Upper lobe of left lung (tissue), 4 donors: ENCODE measurements at regions not wholly inside any gene's neighbourhood (a gene's known extent, or its start where the extent isn't known, plus 50 kb on each side); places are given as distances from the start of the nearest gene placed in this dataset.

ENCODE experiments used
- POLR2AphosphoS5 ChIP-seq, 2 donors: sonication (generic); formaldehyde crosslinking; IDR thresholded peaks; one replicate each; pipeline ENCODE4 v1.5.1; 2017; ENCODE audit warnings: antibody characterized with exemption in 2 of 2
- TF ChIP-seq, protein P1 (sequence below), 6 experiments: fragments of 450-650 bp in 4 of 6; fragments of 200-600 bp in 2 of 6; sonication (generic) in 2 of 6; IDR thresholded peaks; one replicate each; pipeline ENCODE4 v1.5.1; 2016 to 2019; ENCODE audit warnings: antibody characterized with exemption in 6 of 6

DNA sequence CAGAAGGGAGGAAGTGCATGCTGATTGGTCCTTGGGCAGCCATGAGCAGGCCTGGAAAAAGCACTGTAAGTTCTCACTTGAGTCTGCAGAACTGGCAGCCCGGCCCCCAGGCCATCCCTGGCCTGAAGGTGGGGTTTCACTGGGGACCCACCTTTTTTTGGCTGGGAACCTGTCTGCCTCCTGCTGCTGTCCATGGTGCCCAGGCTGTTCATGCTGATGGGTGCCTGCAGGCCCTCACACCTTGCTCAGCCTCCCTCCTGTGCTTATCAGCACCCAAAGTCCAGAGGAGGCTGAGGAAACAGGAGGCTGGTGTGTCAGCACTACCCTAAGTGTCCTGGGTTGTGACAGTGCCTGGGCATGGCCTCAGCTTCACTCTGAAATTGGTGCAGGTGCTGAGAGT, 134.4 kb upstream of the SPRY4 start:
- TF ChIP-seq, protein P1, sequence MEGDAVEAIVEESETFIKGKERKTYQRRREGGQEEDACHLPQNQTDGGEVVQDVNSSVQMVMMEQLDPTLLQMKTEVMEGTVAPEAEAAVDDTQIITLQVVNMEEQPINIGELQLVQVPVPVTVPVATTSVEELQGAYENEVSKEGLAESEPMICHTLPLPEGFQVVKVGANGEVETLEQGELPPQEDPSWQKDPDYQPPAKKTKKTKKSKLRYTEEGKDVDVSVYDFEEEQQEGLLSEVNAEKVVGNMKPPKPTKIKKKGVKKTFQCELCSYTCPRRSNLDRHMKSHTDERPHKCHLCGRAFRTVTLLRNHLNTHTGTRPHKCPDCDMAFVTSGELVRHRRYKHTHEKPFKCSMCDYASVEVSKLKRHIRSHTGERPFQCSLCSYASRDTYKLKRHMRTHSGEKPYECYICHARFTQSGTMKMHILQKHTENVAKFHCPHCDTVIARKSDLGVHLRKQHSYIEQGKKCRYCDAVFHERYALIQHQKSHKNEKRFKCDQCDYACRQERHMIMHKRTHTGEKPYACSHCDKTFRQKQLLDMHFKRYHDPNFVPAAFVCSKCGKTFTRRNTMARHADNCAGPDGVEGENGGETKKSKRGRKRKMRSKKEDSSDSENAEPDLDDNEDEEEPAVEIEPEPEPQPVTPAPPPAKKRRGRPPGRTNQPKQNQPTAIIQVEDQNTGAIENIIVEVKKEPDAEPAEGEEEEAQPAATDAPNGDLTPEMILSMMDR (IDR thresholded peaks at IDR 0.05): no peak
- no peak for TF ChIP-seq POLR2AphosphoS5 (IDR thresholded peaks at IDR 0.05)
